GM21360 (cell line): ENCODE measurements at regions not wholly inside any gene's neighbourhood (a gene's known extent, or its start where the extent isn't known, plus 50 kb on each side); places are given as distances from the start of the nearest gene placed in this dataset.
A peak's percentile ranks its signal among the peaks of the same experiment; 100 is the strongest.

ENCODE experiments used
- ATAC-seq: cut with Tn5 transposase; IDR thresholded peaks from one replicate; pipeline ENCODE4 v1.9.1; 2021; ENCODE audit warnings: mild to moderate bottlenecking, moderate library complexity; ENCODE audit not compliant: unreplicated experiment

DNA sequence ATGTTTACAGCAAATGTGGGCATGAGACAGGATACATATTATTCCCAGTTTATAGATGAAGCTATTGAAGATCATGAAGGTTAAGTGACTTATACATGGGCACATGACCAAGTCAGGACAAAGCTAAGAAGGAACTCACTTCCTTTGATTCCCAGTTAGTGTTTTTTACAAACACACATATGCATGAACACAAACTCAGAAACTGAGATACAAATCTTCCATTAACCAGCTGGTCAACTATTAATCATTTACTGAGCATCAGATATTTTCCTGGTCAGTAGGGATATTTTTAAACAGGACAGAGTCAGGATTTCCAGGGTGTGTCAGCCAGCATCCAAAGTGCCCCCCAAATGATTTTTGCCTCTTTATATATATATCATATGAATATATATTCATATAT lies 222.2 kb downstream of the OGFRL1 start:
- ATAC-seq, result no peak

DNA sequence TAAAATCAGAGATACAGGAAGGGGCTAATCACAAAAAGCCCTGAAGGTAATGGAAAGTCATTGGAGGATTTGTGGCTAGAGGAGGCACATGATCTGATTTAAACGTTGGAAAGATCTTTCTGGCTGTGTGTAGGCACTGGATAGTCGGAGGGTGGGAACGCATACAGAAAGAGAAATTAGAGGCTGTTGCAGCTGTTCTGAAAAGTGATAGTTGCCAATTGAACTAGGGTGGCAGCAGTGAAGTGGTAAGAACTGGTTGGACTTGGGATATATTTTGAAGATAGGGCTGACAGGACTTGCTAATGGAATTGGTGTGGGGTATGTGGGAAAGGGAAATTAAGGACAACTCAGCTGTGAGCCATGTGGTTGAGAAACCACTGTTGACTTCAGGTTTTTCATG lies 223.6 kb downstream of the OGFRL1 start:
- no peak for ATAC-seq

DNA sequence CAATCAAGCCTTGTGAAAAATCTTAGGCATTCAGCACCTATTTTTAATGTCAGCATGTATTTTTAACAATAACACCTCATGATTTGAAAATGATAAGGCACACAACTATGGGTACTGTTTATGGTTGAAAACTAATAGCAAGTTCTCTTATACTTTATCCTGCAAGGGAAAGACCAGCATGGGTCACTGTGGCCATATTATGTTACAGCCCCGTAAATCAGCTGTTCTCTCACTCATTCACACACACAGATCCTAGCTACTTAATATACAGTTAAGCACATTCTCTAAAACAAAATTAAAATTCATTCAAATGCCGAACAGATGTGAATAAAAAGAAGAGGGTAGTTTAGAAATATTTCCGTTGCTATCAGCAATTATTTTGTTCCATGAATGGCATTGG lies 224.4 kb downstream of the OGFRL1 start:
- no peak for ATAC-seq

DNA sequence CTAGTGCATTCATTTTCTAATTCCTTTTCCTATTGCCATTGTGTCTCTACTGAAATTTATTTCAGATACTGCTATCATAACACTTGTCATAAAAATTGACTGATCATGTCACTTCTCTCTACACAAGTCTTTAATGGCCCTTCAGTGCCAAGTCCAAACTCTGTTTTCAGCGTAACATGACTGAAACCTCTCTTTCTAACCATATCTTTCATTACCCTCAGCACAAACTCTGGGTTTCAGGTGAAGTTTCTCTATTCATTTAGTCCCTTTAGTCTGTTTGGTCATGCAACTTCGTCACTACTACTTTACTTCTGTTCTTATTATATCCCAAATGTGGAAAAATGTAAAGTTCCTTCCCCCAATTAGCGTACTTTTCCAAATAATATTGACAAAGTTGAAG lies 234.9 kb downstream of the OGFRL1 start:
- ATAC-seq, result peak; percentile 63

DNA sequence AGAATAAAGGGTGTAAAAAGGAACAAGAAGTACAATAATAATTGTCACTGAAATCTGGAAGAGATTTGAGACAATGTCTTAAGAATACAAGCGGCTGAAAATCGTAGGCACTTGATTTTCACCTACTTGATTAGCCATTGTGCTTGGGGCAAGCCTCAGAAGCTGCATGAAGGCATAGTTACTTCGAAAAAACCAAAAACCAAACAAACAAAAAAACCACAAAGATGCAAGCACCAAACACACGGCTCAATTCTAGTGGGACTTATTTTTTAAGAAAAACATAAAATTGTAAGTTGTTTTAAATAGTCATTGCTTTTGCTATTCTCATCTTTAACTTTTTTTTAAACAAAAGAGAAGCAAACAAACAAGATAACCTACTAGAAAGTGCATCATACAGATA lies 235.6 kb downstream of the OGFRL1 start:
- no peak for ATAC-seq

DNA sequence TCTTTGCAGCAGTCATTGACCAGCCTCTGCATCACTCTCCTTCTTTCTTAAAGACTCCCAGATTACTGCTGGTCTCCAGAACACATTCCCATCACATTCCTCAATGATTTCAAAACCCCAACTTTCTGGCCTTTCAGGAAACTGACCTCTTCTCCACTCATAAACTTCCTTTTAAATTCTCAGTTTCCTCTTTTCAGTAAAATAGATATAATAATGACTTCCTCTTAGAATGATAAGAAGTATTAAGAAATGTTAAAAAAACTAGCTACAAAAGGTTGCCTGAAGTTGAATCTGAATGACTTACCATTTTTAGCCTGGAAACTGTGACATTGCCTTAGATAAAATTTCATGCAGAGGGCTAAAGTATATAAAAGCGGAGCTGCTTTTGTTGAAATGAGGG lies 239.3 kb downstream of the OGFRL1 start:
- no peak for ATAC-seq

DNA sequence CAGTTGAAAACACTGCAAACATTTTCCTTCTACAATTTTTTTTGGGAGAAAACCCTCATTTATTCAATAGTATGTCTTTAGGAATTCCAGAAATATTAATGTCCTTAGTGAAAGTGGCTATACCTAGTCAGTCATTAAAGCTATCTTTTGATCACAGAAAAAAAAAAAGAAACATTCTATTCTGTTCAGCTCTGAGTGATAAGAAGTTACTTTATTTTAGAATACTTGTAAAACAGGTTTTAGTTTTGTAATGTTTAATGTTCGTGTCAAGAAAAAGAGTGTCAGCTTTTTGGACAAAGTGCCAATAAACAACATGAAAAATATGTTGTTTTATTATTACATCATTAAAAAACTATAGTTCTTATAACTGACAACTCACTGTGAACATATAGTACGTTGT lies 240.4 kb downstream of the OGFRL1 start:
- no peak for ATAC-seq

DNA sequence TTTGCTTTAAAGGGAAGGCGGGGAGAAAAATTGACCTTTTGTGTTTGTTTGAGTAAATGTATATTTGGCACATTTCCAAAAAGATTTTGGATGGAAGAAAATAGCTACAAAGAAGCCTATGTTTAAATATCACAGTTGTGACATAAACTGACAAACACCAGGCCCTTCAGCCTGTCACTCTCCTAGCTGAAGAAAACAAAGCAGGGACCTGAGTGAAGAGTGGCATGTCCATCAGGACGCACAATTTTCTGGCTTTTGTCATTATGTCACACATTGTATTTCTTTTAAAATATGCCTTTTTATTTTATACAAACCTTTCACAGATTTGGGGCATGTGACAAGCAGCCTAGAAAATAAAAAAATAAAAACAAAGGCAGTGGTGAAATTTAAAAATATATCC lies 241.2 kb downstream of the OGFRL1 start:
- no peak for ATAC-seq

DNA sequence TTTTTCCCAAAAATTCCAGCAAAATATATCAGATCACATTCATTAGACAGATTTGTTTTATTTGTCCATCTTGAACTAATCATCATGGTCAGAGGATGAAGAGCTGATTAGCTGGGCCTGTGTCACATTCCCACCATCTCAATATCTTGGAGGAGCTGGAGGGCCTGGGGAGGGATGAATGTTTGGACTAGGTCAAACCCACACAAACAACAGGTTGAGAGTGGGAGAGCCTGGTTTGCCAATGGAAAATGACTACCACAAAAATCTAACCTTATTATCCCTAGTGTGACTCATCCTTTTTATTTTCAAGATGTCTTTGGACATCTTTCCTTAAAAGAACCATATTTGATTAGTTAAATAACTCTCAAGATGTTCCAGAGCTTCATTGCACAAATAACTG lies 242.4 kb downstream of the OGFRL1 start:
- ATAC-seq, result no peak

DNA sequence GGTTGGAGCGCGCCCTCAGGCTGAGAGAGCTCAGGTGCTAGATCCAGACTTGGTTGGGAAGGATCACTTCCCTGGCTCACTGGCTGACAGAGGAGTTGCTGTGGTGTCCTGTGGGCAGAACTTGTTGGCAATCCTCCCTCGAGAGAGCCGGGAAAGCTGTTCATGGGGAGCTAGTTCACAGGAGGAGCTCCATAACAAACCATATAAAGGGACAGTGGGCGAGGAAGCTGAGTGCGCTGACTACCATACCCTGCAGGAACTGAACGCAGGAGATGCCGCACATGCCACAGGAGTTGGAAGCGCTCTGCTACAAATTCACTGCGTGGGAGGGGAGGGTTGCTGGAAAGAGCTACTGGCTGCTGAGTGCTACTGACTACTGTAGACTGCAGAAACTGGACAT lies 243.2 kb downstream of the OGFRL1 start:
- ATAC-seq, result no peak

DNA sequence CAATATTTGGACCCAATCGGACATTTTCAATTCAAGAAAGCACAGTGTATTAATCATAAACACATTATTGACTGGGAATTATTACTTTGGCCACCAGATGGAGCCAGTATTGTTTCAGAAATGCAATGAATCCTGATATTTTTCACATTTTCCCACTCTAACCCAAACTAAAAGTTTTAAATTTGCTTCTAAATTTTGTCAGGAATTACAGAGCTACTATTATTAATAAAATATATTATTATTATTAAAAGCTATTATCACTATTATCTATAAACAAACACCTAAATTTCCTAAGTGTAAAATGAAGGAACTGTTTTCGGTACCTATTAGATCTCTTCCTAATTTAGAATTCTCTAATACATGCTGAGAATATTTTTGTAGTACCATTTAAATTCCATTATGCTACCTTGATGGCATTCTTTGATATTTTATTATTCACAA lies 245.3 kb downstream of the OGFRL1 start:
- ATAC-seq, result no peak

DNA sequence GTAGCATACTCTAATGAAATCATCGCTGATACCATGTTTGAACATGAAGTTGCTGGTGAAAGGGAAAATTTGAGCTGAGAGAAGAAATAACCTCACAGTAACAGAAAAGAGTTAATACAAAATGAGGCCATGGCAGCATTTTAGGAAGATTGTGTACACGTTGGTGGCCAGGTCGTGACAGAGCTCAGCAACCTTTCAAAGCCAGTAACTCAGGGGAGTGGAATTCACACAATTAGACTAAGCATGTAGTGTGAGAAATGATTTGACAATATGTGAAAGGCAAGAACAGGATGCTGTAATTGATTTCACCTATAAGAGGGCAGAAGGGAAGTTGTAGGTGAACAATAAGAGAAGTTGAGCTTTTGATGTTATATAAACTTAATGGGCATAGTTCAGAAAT lies 246.3 kb downstream of the OGFRL1 start:
- ATAC-seq, result no peak

DNA sequence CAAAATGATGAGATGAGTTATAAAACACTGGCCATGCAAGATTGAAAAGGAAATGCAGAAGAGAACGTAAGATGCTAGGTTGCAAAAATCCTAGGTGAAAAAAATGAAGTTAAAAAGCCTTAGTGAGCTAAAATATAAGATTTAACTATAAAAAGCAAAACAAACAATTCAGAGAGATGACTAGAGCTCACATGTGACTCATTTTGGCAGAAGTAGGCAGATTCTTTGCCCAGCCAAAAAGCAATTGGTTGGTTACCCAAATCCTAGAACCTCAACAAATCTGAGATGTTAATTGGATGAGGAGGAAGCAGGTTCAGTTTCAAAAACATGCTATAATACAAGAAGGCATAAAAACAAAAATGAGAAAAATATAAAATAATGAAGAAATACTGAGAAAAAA lies 249.1 kb downstream of the OGFRL1 start:
- ATAC-seq, result no peak

DNA sequence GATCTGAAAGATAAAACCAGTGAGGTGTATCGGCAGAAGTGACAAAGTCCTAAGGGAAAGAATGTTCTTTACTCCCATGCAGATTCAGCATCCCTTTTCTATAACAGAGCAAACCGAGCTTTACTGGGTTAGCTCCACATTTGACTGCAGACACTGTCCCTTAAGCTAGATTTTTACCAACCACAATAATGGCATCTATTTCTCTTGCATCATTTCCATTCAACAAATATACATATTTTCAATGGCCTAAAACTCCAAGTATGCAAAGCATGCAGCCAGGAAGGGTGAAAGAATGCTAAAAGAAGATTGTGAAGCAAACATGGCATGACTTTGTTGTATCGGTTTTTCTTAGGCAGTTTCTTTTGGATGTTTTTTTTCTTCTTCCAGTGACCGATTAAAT lies 255.4 kb downstream of the OGFRL1 start:
- no peak for ATAC-seq

DNA sequence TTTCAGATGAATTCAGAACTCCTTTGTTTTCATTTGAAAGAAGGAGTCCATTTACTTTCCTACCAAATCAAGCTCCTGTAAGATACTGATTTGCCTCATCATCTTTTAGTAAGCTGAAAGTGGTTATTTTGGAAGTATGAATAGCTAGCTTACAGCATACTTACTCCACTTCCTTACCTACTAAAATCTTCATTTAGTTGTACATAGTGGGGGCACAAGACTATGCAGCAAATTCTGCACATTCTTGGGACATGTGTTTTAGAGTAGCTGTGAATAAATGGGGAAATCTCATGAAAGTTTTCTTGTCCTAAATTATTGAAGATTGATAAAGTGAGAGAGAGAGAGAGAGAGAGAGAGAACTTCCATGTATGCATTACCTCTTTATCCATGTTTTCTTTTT lies 256.3 kb downstream of the OGFRL1 start:
- ATAC-seq, result no peak

DNA sequence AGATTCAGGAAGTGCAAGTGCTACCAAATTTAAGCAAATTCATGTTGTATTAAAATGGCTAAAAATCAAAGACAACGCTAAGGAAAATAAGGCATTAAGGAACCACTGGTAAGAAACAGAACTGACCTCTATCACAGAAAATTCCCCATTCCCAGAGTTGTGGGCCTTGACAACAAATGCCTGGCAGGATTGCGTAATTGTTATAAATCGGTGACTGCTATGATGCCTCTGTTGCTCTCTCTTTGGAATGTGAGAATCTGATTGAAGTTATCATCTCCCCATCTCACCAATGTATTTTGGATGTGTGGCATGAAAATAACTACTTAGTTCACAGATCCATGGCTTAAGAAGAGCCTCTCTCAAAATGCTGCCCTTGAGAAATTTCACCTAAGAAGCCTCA lies 257.3 kb downstream of the OGFRL1 start:
- ATAC-seq, result no peak

DNA sequence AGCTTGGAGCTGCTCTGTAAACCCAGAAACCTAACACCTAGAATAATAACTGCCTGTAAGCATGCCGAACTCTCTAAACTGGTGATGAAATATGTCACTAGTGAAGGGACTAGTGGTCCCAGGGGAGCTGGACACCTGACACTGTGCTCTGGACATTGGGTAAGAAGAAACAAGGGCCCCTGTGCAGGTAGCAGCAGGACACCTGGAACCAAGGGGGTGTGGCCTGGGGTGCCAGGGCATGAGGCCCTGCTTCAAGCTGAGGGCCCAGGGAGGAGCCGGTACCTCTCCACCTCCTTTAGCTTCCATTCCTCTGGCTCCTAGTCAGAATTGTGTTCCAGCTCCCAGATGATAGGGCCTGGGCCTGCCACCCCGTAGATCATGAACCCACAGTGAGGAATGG lies 263.2 kb downstream of the OGFRL1 start:
- ATAC-seq, result no peak

DNA sequence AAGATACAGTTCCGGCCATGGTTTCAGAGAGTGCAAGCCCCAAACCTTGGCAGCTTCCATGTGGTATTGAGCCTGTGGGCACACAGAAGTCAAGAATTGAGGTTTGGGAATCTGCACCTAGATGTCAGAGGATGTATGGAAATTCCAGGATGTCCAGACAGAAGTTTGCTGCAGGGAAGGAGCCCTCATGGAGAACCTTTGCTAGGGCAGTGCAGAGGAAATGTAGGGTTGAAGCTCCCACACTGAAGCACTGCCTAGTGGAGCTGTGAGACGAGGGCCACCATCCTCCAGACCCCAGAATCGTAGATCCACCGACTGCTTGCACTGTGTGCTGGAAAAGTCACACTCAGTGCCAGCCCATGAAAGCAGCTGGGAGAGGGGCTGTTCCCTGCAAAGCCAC lies 267.5 kb downstream of the OGFRL1 start:
- ATAC-seq, result no peak

DNA sequence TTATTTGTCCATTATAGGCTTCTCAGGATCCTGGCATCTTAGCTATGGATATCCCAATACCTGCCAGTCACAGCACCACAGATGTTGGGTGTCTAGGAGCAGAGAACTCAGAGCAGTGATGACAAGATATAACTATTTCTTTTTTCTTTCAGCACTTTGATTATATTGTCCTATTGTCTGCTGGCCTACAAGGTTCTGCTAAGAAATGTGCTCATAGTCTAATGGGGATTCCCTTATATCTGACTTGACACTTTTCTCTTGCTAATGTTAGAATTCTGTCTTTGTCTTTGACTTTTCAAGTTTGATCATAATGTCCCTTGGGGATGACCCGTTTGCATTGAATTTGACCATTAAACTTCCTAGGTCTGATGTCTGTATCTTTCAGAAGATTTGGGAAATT lies 270.4 kb downstream of the OGFRL1 start:
- ATAC-seq, result no peak

DNA sequence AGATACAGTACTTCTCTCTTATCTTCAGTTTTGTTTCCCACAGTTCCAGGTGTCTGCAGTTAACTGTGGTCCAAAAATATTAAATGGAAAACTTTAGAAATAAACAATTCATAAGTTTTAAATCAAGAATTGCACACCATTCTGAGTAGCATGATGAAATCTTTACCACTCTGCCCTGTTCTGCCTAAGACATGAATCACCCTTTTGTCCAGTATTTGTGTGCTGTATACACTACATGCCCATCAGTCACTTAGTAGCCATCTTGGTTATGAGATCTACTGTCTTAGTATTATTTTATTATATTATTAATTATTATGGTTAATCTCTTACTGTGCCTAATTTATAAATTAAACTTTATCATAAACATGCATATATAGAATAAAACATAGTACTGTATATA lies 279.0 kb downstream of the OGFRL1 start:
- no peak for ATAC-seq

DNA sequence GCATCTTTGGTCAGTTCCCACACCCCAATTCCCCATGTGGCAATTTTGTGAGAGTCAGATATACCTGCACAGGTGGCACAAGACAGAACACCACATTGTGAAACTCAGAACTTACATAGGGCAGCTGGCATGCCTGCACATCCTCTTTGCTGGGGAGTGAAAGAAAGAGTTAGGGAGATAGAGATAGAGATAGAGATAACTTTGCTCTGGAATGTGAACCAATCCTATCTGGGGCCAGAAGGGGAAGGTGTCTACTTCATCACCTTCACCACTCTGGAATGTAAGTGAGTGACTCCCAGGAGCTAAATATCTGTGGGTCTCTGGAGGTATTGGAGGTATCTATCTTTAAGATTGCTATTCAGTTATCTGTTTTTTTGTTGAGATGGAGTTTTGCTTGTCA lies 289.2 kb downstream of the OGFRL1 start:
- ATAC-seq, result no peak

DNA sequence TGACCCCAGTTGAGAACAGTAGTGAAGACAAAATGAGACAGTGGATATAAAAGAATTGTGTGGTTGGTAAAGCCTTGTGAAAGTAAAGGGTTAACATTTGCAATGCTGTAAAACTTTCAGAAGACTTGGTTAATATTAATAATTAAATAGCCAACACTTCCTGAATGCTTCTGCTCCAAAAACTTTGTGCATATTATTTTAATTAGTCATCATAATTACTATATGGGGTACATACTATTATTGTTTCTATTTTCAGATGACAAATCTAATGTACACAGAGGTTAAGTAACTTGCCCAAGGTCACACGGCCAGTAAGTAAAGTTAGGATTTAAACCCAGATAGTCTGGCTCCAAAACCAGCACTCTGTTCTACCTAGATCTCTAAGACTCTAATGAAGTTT lies 291.3 kb downstream of the OGFRL1 start:
- no peak for ATAC-seq

DNA sequence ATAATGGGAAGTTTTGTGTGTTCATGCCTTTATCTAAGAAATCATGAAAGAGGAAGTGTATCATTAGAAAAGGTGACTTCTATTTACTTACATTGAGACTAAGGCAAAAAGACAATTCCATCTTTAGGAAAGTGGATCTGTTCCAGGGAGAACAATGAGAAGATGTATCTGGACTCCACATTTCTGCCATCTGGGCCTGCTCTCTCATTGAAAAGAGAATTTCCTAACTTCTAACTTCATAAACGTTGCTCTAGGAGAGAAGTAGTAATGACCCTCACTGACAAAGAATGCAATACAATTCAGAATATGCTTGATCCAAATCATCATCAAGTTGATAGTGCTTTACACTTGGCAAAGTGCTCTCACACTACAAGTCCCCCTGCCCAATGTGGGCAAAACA lies 294.2 kb downstream of the OGFRL1 start:
- no peak for ATAC-seq
